Stimulated activated CD4-positive, alpha-beta T cell treated with anti-CD3 and anti-CD28 coated beads, Interleukin-12 subunit alpha, Interleukin-12 subunit beta, amount 100 ng/mL, for 24 hours (primary cell): ENCODE measurements at regions not wholly inside any gene's neighbourhood (a gene's known extent, or its start where the extent isn't known, plus 50 kb on each side); places are given as distances from the start of the nearest gene placed in this dataset.

ENCODE experiments used
- DNase-seq, 2 experiments: peaks; one replicate each; pipeline ENCODE4 v3.0.0-alpha.2; 2020; ENCODE audit warnings: low read depth in 2 of 2

DNA sequence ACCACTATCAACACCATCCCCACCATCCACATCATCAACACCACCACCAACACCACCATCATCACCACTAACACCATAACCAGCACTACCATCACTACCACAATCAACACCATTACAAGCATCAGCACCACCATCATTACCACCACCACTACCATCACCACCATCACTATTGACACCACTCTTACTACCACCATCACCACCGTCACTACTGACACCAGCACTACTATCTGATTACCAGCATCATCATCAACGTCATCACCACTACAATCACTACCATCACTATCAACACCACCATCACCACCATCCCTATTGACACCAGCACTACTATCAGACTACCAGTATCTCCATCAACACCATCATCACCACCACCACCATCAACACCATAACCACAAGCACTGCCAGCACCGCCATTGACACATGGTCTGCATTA lies 106.1 kb upstream of the RUNX3 start:
- no peak for DNase-seq

DNA sequence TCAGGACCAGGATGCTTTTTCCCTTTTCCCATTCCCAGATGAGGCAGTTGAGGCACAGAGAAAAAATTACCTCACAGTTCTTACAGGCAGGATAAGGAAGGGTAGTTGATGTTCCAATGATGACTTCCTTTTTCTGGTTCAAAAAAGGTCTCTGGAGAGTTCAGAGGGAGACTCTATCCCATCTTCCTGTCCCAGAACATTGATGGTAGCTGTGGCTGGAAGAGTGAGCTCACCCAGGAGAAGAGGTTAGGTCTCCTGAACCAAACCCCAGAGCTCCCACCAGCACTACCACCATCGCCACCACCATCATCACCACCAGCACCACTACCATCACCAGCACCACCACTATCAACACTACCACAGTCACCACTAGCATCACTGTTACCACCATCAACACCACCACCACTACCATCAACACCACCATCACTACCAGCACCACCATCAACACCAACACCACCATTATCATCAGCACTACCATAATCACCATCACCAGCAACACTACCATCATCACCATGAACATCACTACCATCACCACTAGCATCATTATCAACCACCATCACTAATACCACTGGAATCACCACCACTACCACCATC lies 105.5 kb upstream of the RUNX3 start:
- DNase-seq = no peak

DNA sequence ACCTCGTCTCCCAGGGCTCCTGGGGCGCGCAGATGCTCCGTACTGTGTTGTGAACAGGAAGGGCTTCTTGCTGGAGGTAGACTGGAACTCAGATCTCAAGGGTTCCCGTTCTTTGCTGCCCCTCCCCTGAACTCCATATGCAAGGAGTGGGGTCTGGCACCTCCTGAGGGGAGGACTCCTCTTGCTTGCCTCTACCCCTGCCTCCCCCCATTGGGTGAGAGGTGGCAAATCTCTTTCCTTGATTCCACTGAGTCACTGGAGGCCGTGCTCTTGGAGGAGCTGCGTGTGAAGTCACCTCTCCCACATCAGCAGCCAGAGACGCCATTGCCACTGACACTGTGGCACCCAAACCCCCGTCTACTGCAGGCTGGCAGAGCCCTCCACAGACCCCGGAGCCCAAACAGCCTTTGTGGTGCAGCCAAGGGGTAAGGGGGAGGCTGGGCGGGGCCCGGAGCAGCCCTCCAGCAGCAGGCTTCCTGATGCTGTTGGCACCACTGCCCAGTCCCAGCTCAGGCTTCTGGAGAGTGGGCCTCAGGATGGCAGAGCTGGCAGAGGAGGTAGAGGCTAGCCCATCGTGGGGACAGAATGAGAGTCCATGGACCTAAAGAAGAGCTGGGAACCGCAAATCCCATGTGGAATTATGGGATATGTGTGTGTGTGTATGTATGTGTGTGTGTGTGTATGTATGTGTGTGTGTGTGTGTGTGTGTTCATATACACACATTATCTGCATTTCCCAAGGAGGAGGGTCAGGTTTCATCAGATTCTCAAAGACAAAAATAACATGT lies 104.9 kb upstream of the RUNX3 start:
- no peak for DNase-seq

DNA sequence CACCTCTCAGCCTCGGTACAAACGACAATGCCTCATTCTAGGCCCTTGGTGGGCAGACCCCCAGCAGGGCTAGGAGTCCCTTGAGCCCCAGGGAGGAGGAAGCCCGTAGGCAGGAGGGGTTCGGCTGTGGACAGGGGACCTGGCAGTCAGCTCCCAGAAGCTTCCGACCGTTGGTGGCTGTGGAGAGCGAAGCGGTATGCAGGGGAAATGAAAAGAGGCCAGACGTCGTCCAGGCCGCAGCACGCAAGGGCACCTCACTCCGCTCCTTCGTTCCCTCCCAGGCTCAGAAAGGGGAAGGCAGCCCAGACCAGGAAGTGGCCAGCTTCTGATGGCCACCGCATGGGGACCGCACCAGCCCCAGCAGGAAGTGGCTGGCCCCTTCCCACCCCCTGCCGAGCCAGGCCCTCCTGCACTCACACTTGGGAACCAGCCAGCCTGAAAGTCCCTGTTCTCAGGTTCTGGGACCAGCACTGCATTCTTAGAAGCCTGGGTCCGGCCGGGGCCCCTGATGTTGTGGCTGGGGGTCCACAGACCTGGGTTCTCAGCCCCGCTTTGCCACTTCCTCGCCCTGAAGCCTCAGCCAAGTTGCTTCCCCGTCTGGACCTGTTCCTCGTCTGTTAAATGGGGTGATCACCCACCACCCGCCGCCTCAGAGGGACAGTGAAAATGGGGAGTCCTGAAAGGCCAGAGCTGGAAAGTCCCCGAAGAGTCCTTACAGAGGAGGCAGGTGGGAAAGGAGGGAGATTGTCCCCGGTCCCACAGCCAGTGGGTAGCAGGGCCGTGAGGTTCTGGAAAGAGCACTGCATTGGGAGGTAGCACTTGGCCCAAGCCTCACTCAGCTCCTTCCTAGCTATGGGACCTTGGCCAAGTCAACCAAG lies 104.0 kb upstream of the RUNX3 start:
- DNase-seq = no peak

DNA sequence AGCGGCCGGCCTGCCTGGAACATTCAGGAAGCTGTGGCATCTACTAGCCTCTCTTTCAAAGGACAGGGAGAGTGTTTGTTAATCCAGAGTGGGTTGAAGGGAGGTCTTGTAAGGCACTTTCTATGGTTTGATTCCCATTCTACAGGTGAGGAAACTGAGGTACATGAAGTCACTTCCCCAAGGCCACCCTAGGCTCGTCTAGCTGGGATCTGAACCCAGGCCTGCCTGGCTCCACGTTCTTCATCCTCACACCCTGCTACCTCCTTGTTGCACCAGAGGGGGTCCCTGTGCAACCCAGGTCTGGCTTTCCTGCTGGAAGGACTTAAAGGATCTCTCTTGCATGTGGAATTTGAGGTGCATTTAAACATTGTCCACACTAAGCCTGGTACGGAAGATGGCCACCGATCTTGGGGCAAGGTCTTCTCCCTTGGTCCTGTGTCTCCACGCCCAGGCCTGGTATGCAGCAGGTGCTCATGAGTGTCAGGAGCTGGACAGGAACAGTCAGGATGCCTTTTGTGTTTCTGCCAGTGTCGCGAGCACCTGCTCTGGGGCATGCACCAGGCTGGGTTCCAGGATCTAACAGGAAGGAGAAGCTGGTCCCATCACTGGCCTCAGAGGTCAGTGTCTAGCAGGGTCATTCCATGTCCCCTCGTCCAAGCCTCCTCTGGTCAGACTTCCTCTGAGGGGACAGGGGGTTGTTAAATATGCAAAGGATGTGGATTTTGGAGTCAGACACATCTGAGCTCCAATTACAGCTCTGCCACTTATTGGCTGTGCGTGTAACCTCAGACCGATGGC lies 103.2 kb upstream of the RUNX3 start:
- DNase-seq = no peak

DNA sequence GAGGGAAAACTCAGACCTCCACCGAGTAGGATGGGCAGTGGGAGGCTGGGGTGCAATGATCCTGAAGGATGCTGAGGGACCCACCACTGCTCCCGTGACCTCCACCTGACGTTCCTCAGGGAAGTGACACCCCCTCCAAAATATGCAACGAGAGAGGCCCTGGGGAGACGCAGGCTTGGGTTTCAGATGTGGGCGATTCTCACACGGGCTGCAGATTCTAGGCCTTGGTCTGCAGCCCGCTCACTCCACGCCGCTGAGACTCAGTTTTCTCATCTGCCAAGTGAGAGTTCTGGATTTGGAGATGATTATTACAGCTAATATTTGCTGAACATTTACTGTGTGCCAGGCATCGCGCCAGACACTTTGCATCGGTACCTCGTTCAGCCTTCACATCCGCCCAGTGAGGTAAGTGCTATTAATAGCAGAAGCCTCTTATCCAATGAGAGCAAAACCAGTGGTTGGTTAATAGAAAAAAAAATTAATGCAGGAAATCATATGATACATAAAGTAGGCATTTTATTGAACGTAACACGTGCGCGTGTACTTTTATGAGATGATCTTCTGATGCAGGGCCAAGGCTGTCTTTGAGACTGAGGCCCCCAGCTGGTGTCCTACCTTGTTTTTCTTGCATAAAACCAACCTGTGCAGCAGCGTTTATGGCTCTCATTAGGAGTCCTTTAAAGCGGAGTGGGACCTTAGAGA lies 102.0 kb upstream of the RUNX3 start:
- DNase-seq = no peak

DNA sequence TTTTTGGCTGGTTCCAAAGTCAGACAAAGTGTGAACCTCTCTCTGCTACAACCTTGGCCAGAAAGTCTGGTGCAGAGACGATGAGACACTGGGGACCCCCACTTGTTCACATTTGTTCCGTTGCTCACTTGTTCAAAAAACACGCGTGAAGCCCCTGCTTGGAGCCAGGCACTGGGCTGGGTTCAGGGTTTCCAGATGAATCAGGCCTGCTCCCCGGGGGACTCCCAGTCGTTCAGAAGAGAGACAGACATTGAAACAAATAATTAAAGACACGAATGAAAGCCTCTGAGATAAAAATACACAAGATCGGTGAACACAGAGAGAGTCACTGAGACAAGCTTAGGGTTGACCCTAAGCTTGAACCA lies 101.5 kb upstream of the RUNX3 start:
- DNase-seq = peak; percentile 46 to 53

DNA sequence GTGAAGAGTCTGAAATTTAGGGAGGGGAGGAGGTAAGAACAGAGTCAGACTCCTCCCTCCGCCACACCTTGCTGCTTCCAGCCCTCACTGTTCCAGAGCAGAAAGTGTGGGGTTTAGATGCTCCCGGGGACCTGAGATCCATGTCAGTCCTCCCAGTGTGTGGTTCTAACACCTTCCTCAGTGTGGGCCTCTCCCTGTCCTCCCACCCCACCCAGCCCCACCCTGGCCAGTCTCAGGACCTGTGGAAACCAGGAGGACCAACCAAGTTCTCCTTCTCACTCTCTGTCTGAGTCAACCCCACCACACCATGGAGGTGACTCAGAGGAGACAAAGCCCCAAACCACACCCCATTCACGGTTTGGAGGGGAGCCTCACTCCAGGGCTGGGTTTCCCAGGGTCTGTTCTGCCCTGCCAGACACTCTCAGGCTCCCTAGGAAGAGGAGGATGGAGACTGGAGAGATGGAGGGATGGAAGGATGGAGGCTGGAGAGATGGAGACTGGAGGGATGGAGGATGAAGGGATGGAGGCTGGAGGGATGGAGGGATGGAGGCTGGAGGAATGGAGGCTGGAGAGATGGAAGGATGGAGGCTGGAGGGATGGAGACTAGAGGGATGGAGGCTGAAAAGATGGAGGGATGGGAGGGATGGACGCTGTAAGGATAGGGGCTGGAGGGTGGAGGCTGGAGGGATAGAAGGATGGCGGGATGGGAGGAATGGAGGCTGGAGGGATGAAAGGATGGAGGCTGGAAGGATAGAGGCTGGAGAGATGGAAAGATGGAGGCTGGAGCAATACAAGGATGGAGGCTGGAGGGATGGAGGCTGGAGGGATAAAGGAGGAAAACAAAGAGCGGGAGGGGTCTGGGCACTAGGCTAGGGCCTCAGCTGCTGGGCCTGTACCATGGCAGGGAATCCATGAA lies 100.9 kb upstream of the RUNX3 start:
- DNase-seq = peak; percentile 56 to 77

DNA sequence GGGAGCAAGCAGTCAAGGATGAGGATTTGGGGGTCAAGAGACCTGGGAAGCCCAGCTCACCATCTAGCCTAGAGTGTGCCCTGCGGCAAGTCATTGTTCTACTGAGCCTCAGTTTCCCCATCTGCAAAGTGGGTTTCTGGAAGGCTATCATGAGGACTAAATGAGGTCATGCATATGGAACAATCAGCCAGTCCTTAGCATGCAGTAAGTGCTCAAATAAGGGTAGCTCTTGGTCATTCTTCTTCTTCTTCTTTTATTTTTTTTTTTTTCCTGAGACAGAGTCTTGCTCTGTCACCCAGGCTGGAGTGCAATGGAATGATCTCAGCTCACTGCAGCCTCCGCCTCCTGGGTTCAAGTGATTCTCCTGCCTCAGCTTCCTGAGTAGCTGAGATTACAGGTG lies 99.9 kb upstream of the RUNX3 start:
- DNase-seq = no peak

DNA sequence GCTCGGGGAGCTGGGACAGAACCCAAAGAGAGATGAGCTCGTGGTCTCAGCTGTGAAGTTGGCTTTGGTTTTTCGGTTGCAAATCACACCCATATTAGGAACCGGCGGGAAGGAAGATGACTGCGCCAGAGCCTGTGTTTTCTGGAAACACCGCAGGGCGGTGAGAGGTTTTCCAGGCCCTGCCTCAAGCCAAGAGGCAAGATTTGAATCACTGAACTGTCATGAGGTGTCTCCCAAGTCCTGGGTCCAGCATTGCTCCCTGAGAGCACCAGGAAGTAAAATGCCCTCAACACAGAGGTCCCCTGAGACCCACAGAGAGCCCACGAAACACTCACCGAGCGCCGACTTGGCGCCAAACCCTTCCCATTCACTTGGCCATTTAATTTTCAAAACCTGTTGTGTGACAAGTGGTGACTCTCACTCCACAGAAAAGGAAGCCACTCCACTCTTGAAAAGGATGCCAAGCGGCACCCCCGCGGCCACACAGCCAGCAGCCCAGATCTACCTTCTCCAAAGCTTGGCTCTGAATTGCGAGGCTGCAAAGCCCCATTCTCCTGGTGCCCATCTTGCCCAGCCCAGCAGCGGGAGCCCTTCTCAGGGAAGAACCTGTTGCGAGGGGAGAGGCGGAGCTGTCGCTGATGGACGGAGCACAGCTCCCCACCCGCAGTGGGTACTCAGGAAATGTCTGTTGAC lies 99.0 kb upstream of the RUNX3 start:
- DNase-seq = no peak

DNA sequence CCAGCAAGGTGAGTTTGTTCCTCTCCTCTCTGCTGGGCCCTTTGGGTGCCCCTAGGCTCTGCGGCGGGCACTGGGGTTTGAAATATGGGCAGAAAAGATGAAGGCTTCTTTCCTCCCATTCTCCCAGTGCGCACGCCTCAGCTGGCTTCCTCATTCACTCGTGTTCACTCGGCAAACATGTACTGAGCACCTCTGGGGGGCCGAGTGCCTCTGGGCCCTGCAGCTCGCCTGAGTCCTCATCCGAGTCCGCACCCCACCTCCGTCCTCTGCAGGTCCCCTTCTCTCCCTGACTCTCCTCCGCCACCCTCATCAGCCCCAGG lies 98.5 kb upstream of the RUNX3 start:
- no peak for DNase-seq

DNA sequence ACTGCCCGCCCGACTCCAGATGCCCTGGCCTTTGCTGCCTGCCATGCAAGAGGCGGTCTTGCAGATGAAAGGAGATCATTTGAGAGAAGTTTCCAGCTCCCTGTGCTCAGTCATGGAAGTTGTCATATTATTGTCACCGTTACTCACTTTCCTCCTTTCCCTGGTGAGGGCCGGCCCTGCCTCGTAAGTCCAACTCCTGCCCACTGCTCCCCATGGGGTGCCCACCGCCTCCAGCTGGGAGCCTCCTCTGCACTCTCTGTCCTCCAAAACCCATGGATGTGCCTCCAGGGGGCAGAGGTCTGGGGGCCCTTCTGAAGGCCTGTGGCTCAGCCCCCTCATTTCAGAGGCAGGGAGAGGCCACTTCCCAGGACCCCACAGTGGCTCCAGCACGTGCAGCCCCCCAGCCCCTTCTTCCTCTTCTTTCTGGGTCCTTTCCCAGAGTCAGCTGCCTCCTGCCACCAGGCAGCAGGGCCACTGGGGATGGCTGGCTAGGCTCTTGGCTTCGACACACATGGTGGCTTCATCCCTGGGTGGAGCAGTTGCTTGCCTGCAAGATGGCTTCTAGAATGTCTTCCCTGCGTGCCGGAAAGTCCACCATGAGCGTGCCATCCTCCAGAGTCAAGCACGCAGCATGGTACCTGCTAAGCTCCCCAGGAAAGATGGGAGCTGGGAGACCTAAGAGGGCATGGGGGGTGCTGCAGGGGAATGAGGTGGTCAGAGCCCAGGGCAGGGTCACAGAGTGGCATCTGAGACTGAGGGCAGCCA lies 97.9 kb upstream of the RUNX3 start:
- no peak for DNase-seq

DNA sequence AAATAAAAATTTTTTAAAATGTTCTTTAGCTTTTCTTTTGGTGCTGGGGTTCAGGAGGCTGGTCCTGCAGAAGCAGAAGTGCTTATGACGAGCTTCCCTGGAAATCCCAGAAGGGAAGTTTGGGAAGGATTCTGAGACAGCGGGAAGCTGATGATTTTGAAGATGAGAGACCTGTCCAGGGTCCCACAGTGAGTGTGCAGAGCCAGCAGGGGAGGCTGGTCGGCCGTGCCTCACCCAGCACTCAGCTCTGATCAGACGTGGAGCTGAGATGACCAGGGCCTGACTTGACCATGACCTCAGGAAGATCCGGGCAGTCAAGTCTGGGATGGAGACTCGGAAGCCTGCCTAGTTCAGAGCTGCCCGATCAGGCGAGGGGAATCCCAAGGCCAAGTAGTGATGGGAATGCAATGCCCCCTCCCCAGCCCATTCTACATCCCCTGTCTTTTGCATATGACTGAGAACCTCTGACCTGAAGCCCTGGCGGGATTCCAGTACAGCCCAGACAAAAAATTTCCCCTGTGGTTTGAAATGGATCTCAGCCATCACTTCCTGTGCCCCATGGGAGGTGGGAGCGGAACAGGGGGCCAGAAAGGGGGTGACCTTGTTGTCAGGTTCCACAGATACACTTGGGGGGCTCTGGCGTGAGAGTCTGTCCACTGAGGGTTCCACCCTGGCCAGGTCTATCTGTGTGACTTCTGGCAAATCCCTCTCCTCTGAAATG lies 96.8 kb upstream of the RUNX3 start:
- DNase-seq = no peak

DNA sequence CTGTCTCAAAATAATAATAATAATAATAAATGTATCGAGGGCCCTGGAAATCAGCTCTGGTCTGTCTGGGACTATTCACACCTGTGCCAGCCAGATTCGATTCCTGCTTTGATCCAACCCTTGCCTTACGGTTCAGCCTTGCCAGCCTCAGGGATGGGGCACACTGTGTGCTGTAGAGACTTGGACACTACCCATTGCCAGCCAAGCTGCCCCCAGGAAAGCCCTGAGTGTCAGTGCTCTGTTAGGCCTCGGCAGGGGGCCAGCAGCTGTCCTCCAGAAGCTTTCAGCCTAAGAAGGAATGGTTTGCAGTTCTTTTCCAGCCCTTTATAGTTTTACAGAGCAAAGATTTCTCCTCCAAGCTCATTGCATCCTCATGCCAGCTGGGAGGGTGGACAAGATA lies 96.2 kb upstream of the RUNX3 start:
- no peak for DNase-seq

DNA sequence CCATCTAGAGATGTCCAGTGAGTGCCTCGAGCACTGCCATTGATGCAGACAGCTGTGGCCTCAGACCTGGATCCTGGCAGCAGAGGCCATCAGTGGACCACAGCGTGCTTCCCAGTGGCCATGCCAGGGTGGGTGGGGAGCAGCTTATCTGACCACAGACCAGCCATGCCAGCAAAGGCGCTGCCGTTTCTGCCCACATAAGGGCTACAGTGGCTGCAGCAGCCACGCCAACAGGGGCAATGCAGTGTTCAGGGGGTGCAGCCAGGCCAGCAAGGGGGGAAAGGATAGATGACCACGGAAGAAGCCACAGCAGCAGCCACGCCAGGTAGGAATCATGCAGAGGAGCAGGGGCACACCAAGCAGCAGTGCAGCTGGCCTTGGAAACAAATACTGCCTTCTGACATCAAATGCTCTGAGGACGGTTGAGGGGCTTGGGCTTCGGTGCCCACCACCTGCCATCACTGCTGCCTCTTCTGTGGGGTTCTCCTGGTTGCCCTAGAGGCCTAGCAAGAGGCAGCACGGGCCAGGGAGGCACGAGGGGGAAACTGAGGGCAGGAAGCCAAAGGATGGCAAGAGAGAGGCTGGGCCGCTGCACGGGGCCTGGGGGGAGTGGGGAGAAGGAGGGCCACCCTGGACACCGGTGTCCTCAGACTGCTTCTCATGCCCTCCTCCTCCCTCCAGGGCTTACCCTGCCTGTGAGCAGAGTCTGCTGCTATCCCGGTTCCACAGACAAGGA lies 94.7 kb upstream of the RUNX3 start:
- DNase-seq = no peak

DNA sequence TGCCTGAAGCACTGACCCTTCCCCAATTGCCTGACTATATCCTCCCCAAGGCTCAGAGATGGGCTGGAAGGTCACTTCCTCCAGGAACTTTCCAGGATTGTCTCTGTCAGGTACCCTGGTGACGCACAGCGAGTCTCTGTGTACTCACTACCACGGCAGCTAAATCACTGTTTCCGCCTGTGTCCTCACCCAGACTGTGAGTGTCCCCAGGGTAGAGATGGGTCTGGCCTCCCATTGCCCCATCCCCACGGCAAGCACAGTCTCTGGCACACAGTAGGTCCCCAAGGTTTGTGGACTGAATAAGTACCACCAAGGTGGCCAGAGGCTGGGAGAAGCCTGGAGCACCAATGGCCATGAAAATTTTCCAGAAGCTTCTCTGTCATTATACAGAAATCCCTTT lies 93.8 kb upstream of the RUNX3 start:
- DNase-seq = no peak

DNA sequence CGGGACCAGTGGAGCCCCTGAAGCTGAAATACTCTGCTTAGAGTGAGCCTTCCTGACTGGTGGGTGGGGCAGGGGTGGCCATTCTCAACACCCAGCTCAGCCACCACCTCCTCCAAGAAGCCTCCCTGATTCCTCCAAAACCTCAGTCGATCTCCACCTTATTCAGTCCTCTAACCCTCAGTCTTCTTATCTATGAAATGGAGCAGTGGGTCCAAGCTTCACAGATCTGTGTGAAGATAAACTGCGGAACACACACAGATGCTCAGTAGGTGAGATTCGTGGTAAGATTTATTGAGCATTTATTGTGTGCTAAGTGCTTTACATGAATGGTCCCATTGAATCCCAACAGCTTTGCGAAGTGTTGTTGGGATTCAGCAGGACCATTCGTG lies 93.1 kb upstream of the RUNX3 start:
- DNase-seq = no peak
